DND-41 (cell line): ENCODE measurements at regions not wholly inside any gene's neighbourhood (a gene's known extent, or its start where the extent isn't known, plus 50 kb on each side); places are given as distances from the start of the nearest gene placed in this dataset.
A peak's percentile ranks its signal among the peaks of the same experiment; 100 is the strongest.

Source experiments
- CTCF ChIP-seq: IDR thresholded peaks from 2 replicates; pipeline ENCODE4 v1.5.1; 2012; ENCODE audit warnings: borderline replicate concordance, low read length, moderate library complexity, mild to moderate bottlenecking; ENCODE audit not compliant: poor library complexity, severe bottlenecking; ENCODE audit errors: extremely low read depth
- EZH2 ChIP-seq: IDR thresholded peaks from 3 replicates; pipeline ENCODE4 v1.6.1; 2012; ENCODE audit warnings: borderline replicate concordance, low read depth, mild to moderate bottlenecking, moderate library complexity, low read length, inconsistent platforms; ENCODE audit not compliant: severe bottlenecking

- TF ChIP-seq EZH2 (no peak), CTCF (peak; percentile 70)
Measured at GRCh38 chr6:141988954-141989705, 143.6 kb upstream of the GJE1 start.
